HG02938 (cell line): ENCODE measurements at regions not wholly inside any gene's neighbourhood (a gene's known extent, or its start where the extent isn't known, plus 50 kb on each side); places are given as distances from the start of the nearest gene placed in this dataset.

Experiments used
- ATAC-seq: cut with Tn5 transposase; IDR thresholded peaks from one replicate; pipeline ENCODE4 v1.9.1; 2021; ENCODE audit warnings: mild to moderate bottlenecking, moderate library complexity; ENCODE audit not compliant: unreplicated experiment

DNA sequence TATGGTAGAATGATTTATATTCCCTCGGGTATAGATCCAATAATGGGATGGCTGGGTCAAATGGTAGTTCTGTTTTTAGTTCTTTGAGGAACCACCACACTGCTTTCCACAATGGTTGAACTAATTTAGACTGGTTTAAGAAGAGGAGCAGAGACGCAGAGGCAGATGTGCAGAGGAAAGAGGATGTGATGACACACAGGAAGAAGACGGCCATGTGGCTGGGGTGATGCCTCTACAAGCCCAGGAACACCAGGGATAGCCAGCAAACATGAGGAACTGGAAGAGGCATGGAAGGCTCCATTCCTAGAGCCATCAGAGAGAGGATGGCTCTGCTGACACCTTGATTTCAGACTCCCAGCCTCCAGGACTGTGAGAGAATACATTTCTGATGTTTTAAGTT lies 218.3 kb upstream of the DTNBP1 start:
- no peak for ATAC-seq

DNA sequence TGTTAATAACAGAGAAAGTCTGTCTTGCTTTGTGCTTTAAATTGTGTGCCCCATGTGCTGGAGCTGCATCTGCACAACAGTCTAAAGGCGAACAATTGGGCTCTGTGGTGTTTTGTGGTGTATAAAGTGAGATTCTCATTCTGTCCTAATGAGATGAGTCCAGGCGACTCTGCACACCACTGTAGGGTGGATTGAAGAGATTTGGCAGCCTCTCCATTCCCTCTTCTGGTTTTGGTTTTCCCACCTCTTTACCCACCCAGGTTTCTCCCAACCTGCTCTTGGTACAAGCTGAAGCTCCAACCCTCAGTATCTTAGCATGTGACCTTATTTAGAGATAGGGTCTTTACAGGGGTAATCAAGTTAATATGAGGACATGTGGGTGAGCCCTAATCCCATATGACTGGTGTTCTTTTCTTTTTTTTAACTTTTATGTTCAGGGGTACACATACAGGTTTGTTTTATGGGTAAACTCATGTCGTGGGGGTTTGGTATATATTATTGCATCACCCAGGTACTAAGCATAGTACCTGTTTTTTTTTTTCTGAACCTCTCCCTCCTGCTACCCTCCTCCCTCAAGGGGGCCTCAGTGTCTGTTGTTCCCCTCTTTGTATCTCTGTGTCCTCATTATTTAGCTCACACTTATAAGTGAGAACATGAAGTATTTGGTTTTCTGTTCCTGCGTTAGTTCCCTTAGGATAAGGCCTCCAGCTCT lies 217.6 kb upstream of the DTNBP1 start:
- ATAC-seq, result no peak

DNA sequence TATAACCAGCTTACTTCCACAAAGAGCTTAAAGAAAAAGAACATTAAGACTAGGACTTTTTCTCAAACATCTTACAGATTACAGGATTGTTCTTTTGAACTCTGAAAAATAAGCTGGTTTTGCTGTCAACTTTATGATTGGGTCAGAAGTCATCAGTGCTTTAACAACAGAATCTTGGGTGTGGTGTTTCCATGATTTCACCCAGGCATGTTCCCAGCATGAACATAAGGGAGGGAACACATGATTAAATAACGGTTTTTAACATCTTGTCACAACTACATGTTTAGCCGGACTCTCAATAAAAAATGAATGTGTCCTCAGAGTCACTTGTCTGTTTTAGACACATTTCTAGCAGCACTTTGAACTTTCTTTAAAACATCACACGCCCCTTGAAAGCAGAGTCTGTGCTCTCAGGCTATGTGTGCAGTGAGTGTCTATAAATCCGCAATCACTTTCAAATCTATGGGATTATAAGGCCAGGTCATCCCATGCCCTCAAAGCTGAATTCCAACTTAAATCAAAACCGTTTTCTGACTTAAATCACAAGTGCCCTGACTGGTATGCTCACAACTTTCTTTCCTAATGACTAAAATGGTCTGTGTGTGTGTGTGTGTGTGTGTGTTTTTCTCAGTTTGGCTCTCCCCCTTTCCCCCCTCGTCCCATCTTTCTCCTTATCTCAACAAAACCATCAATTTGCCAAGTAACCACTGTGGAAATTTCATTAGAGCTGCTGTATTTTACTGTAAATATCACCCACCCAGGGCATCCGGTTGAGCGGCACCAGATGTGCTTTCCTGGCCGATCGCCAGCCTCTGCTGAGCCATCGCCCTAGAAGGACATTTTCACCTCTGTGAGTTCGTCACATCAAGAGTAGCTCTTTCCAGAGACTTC lies 216.8 kb upstream of the DTNBP1 start:
- ATAC-seq, result peak; percentile 55

DNA sequence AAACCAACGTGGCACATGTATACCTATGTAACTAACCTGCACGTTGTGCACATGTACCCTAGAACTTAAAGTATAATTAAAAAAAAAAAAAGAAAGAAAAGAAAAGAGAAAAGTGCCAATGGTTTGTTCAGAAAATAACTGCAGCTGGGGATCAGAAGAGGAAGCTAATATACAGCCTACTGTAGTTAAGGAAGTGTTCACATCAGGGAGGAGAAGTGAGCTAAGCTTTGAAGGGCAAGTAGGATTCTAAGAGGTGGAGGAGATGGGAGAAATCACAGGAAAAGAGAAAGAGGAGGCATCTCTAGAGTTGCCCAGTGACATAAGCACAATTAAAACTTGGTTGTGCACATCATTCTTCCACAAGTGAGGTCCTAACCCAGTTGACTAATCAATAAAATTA lies 214.4 kb upstream of the DTNBP1 start:
- no peak for ATAC-seq

DNA sequence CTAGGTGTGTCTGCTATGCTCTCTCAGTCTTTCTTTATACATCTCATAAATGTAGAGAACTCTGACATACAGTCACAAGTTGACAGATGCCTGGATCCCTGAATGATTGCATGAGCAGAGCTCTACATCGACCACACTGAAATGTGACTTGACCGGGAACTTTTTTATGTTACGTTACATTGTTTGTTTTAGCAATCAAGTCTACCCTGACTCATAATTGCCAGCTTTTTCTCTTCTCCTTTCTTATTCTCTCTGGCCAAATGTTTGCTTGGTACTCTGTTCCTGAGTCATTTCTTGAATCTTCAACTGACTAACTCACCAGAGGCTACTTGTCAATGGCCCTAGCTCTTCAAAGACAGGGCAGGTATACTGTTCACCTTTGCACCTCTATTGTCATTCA lies 213.6 kb upstream of the DTNBP1 start:
- peak; percentile 69 for ATAC-seq

DNA sequence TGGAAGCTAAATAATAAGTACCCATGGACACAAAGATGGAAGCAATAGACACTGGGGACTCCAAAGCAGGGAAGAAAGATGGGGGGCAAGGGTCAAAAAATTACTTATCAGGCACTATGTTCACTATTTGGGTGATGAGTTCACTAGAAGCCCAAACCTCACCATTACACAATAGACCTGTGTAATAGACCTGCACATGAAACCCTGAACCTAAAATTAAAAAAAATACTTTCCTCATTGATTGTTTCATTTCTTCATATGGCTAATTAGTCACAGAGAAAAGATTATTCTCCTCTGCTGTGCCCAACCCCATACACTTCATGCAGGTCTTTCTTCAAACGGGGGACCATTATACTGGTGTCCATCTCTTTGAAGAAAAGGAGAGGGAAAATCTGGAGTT lies 213.0 kb upstream of the DTNBP1 start:
- ATAC-seq, result no peak

DNA sequence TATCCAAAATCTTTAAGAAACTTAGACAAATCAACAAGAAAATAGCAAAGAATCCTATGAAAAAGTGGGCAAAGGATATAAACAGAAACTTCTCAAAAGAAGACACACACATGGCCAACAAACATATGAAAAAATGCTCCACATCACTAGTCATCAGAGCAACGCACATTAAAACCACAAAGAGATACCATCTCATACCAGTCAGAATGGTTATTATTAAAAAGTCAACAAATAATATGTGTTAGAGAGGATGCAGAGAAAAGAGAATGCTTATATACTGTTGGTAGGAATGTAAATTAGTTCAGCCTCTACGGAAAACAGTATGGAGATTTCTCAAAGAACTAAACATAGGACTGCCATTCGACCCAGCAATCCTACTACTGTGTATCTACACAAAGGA lies 212.0 kb upstream of the DTNBP1 start:
- ATAC-seq, result no peak

DNA sequence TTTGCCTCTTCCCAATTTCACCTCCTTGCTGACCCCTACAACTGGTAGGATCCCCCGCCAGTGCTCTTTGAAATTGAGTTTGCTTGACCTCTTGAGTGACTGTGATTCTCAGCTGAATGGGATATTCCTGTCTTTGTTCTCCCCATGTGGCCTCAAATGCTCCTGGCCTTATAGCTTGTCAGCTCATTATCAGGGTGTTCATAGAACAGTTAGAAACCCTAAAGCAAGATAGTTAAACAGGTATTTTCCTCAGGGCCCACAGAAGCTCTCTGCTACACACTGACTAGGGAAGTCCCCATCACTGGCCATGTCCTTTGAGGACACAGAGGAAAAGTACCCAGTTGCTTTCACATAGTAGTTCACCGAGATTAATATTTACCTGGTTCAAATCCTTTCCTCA lies 211.5 kb upstream of the DTNBP1 start:
- no peak for ATAC-seq

DNA sequence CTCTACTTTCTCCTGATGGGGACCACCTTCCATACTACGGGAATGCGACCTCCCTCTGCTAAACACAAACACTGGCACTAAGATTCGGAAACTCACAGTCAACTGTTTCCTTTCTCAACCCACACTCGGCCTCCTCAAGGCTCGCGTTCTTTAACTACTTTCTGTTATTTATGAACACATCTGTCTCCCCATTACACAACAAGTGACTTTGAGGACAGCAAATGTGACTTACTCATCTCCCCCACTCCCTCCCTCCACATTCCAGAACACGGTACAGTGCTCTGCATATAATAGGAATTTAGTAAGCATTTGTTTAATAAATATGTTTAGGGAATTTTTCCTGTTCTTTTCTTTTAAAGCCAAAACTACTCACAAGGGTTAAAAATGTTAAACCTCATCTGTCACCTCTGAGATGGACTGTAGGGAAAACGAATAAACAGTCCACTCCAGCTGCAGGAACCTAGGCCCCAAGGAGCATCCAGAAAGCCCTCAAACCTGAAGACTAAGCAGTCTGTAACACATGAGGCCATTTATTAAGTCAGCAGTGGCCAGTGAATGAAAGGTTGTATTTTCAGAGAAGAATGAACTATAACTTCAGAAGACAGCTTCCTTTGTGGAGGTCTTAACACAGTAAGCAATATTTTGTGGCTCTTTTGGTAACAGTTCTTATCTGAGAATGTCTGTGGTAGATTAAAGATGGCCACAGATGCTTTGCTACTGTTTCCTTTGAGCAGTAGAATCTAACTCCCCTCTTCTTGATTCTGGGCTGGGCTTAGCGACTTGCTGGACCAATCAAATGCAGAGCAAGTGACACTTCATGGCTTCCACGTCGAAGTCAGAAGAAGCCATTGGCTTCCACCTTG lies 209.6 kb upstream of the DTNBP1 start:
- no peak for ATAC-seq

DNA sequence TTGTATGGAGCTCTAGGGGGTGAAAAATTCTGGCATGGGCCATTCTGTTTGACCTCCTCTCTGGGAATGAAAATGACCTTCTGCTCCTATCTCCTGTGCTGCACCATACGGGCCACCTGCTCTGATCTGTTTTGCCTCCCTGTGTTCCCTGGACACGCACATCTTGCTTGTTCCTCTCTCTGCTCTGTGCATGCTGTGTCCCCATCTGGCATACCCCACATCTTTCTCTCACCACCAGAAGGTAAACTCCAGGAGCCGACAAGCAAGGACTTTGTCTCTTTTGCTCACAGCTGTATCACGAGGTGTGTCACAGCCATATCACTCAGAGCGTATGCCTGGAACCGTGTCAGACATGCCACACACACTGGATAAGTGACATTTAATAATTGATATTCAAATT lies 208.4 kb upstream of the DTNBP1 start:
- ATAC-seq, result no peak

DNA sequence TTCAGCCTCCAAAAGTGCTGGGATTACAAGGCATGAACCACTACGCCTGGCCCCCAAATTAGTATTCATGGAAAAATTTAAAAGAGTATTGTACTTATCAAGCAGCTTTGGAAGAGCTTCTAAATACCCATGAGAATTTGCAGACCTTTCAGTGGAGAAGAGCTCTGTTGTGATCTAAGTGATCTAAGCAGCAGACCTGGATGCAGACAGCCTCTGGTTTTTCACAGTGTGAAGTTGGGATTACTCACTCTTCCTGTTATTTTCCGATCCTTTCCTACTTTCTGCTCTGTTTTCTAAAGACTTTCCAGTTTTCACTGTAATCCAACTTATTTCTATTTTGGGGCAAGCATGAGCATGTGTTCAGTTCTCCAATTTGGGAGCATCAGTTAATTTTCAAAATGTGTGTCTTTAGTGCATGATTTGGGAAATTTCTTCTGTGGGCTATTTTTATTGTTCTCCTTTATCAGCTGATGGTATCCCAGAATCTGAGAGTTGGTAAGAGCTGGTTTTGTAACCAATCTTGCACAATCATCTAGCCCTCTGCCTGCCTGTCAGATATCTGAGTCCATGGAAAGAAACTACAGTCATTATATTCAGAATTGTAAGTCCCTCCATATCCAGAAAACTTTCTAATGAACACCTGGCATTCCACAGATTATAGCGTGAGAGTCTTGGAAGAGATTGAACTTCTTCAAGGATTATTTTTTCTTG lies 207.7 kb upstream of the DTNBP1 start:
- no peak for ATAC-seq

DNA sequence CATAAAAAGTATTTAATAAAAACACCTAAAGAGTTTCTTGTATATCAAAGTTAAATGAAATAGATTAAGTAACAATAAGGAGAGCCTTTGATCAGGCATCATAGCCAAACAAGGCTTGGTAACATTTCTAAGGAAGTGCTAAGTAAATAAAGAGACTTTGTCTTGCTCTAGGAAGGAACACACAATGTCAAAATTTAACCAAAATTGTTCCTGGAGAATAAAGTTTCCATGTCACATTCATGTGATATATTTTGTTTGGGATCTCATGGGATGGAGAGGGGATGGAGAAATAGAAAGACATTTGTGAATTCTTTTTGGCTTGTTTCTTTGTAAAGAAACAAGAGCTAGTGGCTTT lies 201.9 kb upstream of the DTNBP1 start:
- no peak for ATAC-seq

DNA sequence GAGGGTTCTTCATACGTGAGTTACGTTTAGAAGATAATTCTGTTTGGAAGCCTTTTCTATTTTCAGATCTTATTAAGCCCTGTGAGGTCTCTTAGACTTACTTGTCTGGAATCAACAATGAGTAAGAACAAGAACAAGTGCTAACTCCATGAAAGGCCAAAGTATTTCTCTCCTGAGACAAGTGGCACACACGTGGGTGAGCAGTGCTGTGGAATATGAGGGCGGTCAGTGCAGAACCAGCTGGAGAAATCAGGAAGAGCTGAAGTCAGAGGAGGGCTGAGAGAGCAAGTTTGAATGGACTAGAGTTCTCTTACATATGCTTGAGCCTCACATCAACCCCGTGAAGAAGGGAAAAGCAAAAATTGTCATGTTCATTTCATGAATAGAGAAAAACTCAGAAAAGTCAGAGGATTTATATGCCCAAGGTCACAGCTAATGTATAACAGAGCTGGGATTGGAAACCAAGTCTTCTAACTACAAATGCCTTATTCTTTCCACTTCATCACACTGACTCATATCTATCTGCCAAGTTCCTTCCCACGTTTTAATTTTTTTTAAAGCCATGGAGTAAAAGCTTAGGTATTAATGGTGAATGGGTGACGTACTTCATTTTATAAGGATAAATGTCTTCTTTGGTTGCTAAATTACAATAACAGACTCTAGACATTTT lies 201.3 kb upstream of the DTNBP1 start:
- ATAC-seq, result no peak

DNA sequence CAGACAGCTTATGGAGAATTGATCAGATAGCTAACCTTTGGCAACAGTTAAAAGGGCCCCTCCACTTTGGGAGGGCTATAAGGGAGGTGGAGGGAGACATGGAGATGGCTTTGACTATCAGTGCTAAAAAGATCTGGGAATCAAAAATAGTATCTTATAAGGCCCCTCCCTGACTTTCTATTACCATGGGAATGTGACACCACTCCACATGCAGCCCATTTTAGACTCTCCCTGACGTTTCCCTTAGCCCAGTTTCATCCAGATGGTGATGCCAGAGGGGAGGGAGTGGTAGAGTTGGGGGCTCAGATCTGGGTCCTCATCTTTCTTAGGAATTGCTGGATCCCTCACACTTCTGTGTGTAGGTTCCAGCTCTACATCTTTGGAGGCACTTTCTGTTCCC lies 200.0 kb upstream of the DTNBP1 start:
- no peak for ATAC-seq

DNA sequence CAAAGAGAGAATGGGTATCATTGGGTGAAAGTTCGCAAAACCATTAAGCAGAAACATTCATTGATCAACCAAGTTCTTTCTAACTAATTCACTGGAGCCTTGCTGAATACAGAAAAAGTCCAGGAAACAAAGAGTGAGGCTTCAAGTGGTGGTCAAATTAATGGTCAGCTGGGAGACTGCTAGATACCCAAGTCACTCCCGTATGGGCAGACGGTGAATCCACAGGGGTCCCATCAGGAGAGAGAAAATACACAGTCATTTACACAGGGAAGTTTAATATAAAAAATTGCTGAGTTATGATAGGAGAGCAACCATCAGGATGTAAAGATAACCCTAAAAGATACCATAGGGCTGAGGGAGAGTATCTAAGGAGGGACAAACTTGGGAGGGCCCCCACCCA lies 198.7 kb upstream of the DTNBP1 start:
- no peak for ATAC-seq

DNA sequence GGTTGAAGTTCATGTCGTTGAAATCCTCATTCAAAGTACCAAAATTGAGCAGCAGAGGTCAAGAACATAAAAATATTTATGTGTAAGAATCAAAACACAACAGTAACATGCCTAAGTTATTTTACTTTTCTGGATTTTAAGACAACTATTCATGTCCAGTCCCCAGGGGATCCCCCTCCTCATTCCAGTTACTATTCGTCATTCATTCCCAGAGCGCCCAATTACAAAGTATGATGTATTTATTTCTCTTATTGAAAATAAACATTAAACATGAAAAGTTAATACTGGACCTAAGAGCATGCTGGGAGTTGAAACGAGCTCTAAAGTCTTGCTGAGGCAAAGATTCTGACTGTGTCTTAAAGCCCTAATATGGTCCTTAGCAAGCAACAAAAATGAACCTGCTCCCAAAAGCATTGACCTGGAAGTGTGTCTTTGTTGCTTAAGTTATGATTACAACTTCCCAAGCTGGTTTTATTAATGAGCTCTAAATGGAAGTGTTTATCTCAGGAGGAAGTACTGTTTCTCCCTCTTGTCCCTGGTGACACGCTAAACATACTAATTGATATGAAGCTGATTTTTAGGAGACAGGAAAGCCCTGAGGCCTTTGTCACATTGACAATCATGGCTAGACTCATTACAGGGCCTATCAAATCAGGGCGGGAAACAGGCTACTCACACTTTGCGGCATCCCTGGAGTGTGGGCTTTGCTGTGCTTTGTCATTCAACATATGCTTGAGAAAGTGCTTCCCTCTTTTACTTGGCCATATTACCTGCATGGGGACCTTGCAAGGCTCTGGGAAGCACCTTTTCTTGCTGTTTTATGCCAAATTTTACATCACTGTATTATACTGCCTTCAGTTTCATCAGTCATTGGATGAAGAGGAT lies 192.2 kb upstream of the DTNBP1 start:
- ATAC-seq, result no peak

DNA sequence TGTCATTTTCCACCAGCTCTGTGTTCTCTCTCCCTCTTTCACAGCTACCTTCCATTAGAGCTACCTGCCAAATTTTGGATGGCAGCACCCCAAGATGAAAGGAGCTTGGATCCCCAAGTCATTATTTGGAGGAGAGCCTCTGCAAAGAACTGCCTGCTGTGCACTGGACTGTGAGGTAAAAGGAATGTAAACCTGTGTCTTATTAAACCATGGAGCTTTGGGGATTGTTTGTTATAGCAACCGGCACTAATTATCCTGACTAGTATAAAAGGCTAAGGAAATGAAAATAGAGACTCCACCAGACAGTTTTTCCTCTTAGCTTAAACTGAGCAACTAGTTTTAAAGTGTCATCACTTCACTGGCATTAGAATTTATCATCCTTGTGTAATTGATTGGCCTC lies 191.6 kb upstream of the DTNBP1 start:
- ATAC-seq, result no peak

DNA sequence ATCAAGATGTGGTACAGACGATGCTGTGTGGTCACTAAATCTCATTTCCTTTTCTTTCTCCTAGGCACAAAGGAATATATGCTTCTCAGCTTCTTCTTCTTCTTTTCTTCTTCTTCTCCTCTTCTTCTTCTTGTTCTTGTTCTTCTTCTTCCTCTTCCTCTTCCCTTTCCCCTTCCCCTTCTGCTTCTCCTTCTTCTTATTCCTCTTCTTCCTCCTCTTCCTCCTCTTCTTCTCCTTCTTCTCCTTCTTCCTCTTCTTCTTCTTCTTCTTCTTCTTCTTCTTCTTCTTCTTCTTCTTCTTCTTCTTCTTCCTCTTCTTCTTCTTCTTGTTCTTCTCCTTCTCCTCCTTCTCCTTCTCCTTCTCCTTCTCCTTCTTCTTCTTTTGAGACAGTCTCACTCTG lies 190.4 kb upstream of the DTNBP1 start:
- no peak for ATAC-seq

DNA sequence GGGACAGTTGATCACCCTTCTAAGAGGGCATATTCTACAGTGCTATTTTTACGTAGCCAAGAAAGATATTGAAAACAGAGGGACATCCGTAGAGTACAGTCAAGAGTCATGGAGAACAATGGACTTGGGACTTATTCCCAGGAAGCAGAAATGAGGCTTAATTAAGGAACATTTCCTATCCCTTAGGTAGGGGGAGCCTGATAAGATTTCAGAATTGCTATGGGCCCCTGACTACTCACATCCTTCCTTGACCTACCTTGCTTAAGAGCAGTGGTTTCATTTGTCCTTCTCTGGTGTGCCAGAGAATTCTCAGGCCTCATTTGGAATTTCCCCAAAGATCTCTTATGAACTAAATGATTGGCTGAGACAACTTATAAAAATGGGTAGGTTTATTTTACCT lies 189.5 kb upstream of the DTNBP1 start:
- ATAC-seq, result no peak
